Natural killer cell (primary cell): ENCODE measurements at regions not wholly inside any gene's neighbourhood (a gene's known extent, or its start where the extent isn't known, plus 50 kb on each side); places are given as distances from the start of the nearest gene placed in this dataset.

ENCODE experiments used
- ATAC-seq, 3 donors: fragments of 150-1000 bp in 2 of 3; fragments of 200-7000 bp in 1 of 3; cut with Tn5 transposase; 1 replicate in 1 of 3; 2 replicates in 2 of 3; pipeline ENCODE4 v1.10.0; 2021; ENCODE audit warnings: mild to moderate bottlenecking in 2 of 3, moderate library complexity in 2 of 3
- DNase-seq, 2 donors: peaks; one replicate each; pipeline versions ENCODE4 v3.0.0 to v3.0.0-alpha.2; 2013 to 2021; ENCODE audit warnings: mixed read lengths in 1 of 2
- H3K27ac ChIP-seq: one replicate; pipeline ENCODE4 v1.5.1; 2013; ENCODE audit warnings: mild to moderate bottlenecking, low read length
- H3K27me3 ChIP-seq: one replicate; pipeline ENCODE4 v1.6.1; 2013; ENCODE audit warnings: low read length; ENCODE audit not compliant: control insufficient read depth, insufficient read depth
- H3K36me3 ChIP-seq: one replicate; pipeline ENCODE4 v1.6.1; 2013; ENCODE audit warnings: low read length; ENCODE audit not compliant: control insufficient read depth, insufficient read depth
- H3K4me1 ChIP-seq: one replicate; pipeline ENCODE4 v1.6.1; 2013; ENCODE audit warnings: low read length; ENCODE audit not compliant: control insufficient read depth, insufficient read depth
- H3K4me3 ChIP-seq: one replicate; pipeline ENCODE4 v1.5.1; 2013; ENCODE audit warnings: low read length
- H3K9me3 ChIP-seq: one replicate; pipeline ENCODE4 v1.6.1; 2013; ENCODE audit warnings: low read length; ENCODE audit not compliant: control insufficient read depth, insufficient read depth
- H3K27ac Mint-ChIP-seq, 2 donors: one replicate each; pipeline ENCODE4 v1.8.0; 2022; ENCODE audit warnings: mild to moderate bottlenecking in 2 of 2, mixed read lengths in 2 of 2, moderate library complexity in 1 of 2
- H3K27me3 Mint-ChIP-seq, 2 donors: one replicate each; pipeline ENCODE4 v1.8.0; 2022; ENCODE audit warnings: low read depth in 2 of 2, mixed read lengths in 2 of 2
- H3K36me3 Mint-ChIP-seq: one replicate; pipeline ENCODE4 v1.8.0; 2022; ENCODE audit warnings: mixed read lengths
- H3K4me1 Mint-ChIP-seq, 2 donors: one replicate each; pipeline ENCODE4 v1.8.0; 2022; ENCODE audit warnings: mixed read lengths in 2 of 2
- H3K4me3 Mint-ChIP-seq: one replicate; pipeline ENCODE4 v1.8.0; 2022; ENCODE audit warnings: mild to moderate bottlenecking, moderate library complexity, mixed read lengths
- H3K9me3 Mint-ChIP-seq, 2 donors: one replicate each; pipeline ENCODE4 v1.8.0; 2022; ENCODE audit warnings: mixed read lengths in 2 of 2
- CTCF ChIP-seq: fragments of 200-600 bp; IDR thresholded peaks from one replicate; pipeline ENCODE4 v1.8.0; 2022; ENCODE audit warnings: antibody characterized with exemption
- WGBS: methylation state at CpG from one replicate; pipeline ENCODE4 v1.1.7; 2013; ENCODE audit warnings: missing lambda C conversion rate; ENCODE audit not compliant: insufficient coverage; 5-methylcytosine and 5-hydroxymethylcytosine counted together
- intact Hi-C: fragments of 100-400 bp; cut with micrococcal nuclease; formaldehyde crosslinking; loops from one replicate; pipeline ENCODE4 v1.14.2; 2022

- no peak overlapping the region for H3K4me3 Mint-ChIP-seq
- no peaks in the 10 kb centered on the region for H3K36me3 ChIP-seq
- TF ChIP-seq CTCF, result no peak
- H3K4me3 ChIP-seq, result no peak overlapping the region
- peaks cover 5% of the 10 kb centered on the region for H3K27me3 ChIP-seq
- H3K4me1 ChIP-seq, result no peaks in the 10 kb centered on the region
- 100% methylated on average over 1 of the region's 2 CpGs for WGBS
- intact Hi-C loops, result no loop called here
- H3K27ac Mint-ChIP-seq, result no peak overlapping the region
- H3K27me3 Mint-ChIP-seq, result peaks cover 10 to 21% of the 10 kb centered on the region in 2 donors
- ATAC-seq (no peak), DNase-seq (no peak)
- H3K4me1 Mint-ChIP-seq, result no peaks in the 10 kb centered on the region
- no peaks in the 10 kb centered on the region for H3K9me3 ChIP-seq
- no peak overlapping the region for H3K27ac ChIP-seq
- no peaks in the 10 kb centered on the region for H3K36me3 Mint-ChIP-seq
- no peaks in the 10 kb centered on the region for H3K9me3 Mint-ChIP-seq
Measured at GRCh38 chr5:175380701-175381100, 63.3 kb downstream of the DRD1 start.

DNA sequence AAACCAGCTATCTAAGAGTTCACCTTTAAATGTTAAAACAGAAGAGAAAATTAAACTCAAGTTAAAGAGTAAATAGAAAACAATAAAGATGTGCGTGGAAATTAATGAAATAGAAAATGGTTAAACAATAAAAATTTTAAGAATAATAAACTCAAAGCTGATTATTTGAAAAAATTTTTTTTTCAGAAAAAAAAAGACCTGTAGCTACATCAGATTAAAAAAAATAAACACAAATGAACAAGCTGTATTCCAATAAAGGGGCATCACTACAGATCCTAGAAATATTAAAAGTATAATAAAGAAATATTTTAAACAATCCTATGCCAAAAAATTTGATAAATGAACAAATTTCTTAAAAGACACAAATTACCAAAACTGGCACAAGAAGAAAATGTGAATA lies 64.1 kb downstream of the DRD1 start:
- H3K4me1 Mint-ChIP-seq, result no peaks in the 10 kb centered on the region
- DNase-seq (no peak), ATAC-seq (no peak)
- H3K27ac Mint-ChIP-seq, result no peak overlapping the region
- H3K36me3 Mint-ChIP-seq, result no peaks in the 10 kb centered on the region
- H3K27me3 Mint-ChIP-seq, result peaks cover 12 to 21% of the 10 kb centered on the region in 2 donors
- Histone ChIP-seq H3K27me3 (peaks cover 5% of the 10 kb centered on the region), H3K36me3 (no peaks in the 10 kb centered on the region), H3K4me1 (no peaks in the 10 kb centered on the region), H3K27ac (no peak overlapping the region), H3K9me3 (no peaks in the 10 kb centered on the region), H3K4me3 (no peak overlapping the region)
- H3K9me3 Mint-ChIP-seq, result no peaks in the 10 kb centered on the region
- intact Hi-C loops, result no loop called here
- no peak for TF ChIP-seq CTCF
- no CpG with 5 or more reads among the region's 1 CpG for WGBS
- H3K4me3 Mint-ChIP-seq, result no peak overlapping the region

DNA sequence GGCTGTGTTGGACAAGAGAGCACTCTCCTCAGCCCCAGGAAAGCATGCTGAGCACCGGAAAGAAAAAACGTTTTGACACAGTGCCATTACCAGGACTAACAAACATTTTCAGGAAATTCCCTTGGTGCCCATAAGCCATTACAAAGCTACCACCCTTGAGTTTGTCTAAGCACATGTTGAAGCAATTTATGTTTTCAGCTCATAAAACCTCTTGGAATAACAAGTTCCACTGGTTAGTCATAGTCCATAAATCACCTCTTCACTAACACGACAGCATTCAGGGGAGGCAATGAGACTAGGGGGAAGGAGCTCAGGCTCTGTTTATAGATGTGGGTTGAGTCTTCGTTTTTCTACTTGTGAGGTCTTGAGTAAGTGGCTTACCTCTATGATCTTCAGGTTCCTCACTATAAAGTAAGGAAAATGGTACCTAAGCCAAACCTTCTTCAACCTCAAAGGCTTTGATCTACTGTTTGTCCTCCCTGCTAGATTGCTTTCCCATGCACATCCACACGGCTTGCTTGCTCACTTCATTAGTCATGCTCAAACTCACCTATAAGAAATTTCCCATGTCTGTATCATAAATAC lies 65.4 kb downstream of the DRD1 start:
- peaks cover 5% of the 10 kb centered on the region for H3K27me3 ChIP-seq
- no peak overlapping the region for H3K27ac ChIP-seq
- Mint-ChIP-seq H3K36me3 (no peaks in the 10 kb centered on the region), H3K27ac (no peak overlapping the region), H3K4me1 (no peaks in the 10 kb centered on the region), H3K27me3 (peaks cover 14 to 26% of the 10 kb centered on the region in 2 donors), H3K4me3 (no peak overlapping the region), H3K9me3 (no peaks in the 10 kb centered on the region)
- H3K36me3 ChIP-seq, result no peaks in the 10 kb centered on the region
- intact Hi-C loops, result no loop called here
- H3K9me3 ChIP-seq, result no peaks in the 10 kb centered on the region
- ATAC-seq (no peak), DNase-seq (no peak)
- no peak for TF ChIP-seq CTCF
- no peaks in the 10 kb centered on the region for H3K4me1 ChIP-seq
- H3K4me3 ChIP-seq, result no peak overlapping the region
- WGBS, result 40% methylated on average over 3 of the region's 5 CpGs

DNA sequence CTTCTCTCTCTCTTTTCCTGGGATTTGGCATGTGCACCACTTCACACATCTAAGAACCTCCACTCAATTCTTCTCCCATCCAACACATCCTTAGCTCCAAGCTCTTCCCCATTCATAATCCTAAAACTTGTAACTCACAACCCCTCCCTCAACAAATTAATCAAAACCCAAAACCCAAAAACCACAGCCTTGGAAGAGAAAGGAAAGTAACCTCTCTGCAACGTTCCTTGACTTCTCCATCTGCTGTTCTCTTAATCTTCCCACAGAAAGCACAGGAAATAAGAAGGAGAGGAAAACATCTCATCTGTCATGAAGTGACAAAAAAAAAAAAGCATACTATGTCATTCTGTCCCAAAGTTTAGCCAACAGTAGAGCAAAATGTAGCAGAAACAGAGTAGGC lies 66.2 kb downstream of the DRD1 start:
- intact Hi-C loops, result no loop called here
- H3K27me3 Mint-ChIP-seq, result peaks cover 14 to 26% of the 10 kb centered on the region in 2 donors
- Histone ChIP-seq H3K27me3 (peaks cover 2% of the 10 kb centered on the region), H3K9me3 (no peaks in the 10 kb centered on the region), H3K27ac (no peak overlapping the region), H3K4me3 (no peak overlapping the region), H3K36me3 (no peaks in the 10 kb centered on the region), H3K4me1 (no peaks in the 10 kb centered on the region)
- H3K4me1 Mint-ChIP-seq, result no peaks in the 10 kb centered on the region
- no peaks in the 10 kb centered on the region for H3K36me3 Mint-ChIP-seq
- H3K9me3 Mint-ChIP-seq, result no peaks in the 10 kb centered on the region
- no peak for ATAC-seq
- DNase-seq, result no peak
- no peak overlapping the region for H3K27ac Mint-ChIP-seq
- TF ChIP-seq CTCF, result no peak
- no peak overlapping the region for H3K4me3 Mint-ChIP-seq
- no CpG with 5 or more reads among the region's 1 CpG for WGBS
